Uterus (tissue), 2 donors: ENCODE measurements at regions not wholly inside any gene's neighbourhood (a gene's known extent, or its start where the extent isn't known, plus 50 kb on each side); places are given as distances from the start of the nearest gene placed in this dataset.

Source experiments
- CTCF ChIP-seq, 4 experiments: fragments of 200-600 bp in 2 of 4; fragments of 450-650 bp in 2 of 4; sonication (generic) in 2 of 4; IDR thresholded peaks; one replicate each; pipeline ENCODE4 v1.5.1; 2016 to 2019; ENCODE audit warnings: antibody characterized with exemption in 4 of 4, mild to moderate bottlenecking in 2 of 4, moderate library complexity in 1 of 4
- POLR2A ChIP-seq, 2 donors: fragments of 450-650 bp; IDR thresholded peaks; one replicate each; pipeline ENCODE4 v1.6.1; 2016; ENCODE audit warnings: antibody characterized with exemption in 2 of 2, mild to moderate bottlenecking in 1 of 2, moderate library complexity in 1 of 2

DNA sequence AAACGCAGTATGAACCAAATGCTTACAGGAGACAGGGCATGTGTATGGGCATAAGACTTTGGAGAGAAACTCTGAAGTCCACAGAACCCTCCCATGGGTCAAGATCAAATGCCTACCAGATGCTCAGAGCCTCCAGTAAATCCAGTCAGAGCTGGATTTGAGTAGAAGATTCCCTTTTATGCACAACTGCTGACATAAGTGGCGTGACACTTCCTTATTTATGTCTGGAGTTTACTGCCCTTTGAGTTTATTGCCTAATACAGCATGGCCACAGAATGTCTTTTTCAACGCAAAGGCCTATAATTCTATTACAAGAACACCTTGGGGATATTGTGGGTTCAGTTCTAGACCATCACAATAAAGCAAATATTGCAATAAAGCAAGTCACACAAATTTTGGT is 220.0 kb upstream of the FOXQ1 start:
- TF ChIP-seq CTCF (IDR thresholded peaks at IDR 0.05) = no peak
- no peak for TF ChIP-seq POLR2A (IDR thresholded peaks at IDR 0.05)
